ENCODE measurements at regions not wholly inside any gene's neighbourhood (a gene's known extent, or its start where the extent isn't known, plus 50 kb on each side); places are given as distances from the start of the nearest gene placed in this dataset.
"Not testable (repeated sequence)": the region's sequence is repeated elsewhere in the genome, so short reads cannot be mapped to it uniquely, and the experiment has no call there.

DNA sequence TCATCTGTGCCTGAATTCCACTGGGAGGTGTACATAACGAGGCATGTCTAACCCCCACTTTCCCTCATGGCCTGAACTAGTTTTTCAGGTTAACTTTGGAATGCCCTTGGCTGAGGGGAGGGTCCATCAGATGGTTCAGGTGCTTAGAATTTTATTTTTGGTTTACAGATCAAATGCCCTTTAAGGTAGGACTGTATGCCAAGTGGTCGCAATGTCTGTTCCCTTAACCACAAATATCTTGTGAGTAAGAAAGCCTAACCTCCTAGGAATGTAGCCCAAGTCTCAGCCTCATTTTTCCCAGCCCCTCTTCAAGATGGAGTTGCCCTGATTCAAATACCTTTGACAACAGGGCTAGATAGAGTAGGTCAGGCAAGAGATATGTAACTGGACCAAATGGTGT is 78.4 kb downstream of the RNASET2 start:
- DNase-seq: no peak

DNA sequence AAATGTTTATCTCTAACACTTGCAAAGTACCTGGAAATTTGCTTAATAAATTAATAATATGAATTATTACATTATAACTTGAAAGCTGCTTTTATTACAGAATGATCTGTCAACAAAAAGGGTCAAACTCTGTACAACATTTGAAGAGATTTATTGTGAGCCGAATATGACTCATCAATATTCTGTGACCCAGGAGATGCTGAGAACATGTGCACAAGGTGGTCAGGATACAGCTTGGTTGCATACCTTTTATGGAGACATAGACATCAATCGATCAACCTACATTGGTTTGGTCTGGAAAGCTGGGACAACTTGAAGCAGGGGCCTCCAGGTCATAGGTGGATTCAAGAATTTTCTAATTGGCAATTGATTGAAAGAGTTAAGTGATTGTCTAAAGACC is 79.0 kb downstream of the RNASET2 start:
- no peak for DNase-seq

DNA sequence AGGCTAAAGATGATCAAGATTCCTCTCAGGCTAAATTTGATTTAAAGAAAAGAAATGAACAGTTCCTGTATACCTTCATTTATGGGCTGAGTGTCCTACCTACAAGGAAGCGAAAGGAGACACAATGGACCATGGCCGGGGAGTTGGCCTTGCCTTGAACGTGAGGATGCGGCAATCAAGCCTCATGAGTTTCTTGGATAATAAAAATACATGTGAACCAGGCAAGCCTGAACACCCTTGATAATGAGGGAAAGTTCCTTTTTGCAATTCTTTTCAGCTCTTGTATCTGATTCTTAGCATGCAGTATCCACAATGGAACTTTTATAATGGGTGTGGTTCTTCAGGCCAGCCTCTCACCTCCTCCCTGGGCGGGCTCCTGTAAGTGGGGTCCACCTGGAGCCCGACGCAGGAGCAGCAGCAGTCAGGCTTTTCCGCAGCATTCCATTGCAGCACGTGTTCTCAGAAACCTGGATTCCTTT is 83.8 kb downstream of the RNASET2 start:
- no peak for DNase-seq

DNA sequence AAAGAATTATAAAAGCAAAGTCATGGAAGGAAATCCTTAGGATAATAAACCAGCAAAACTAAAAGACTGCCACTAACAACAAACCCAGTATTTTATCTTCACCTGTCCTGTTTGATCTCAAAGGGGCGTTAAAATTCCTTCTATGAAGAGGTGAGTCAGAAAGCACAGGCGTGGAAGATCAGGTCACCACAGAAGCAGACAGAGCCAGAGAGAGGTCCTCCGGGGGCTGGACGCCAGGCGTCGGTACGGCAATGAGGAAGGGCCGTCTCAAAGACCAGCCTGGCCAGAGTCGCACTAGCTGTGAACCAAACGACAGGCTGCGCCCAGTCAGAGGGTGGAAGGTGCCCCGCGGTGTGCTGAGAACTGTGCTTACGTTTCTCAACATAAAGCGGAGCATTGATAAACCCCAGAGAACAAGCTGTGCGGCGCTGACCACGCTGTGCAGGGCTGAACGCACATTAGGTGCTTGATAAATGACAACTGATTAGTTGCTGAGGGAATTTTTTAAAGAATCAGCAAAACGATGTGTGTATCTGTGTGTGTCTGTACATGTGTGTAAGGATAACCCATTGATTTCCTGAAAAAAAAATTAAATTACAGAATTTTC is 85.6 kb downstream of the RNASET2 start:
- no peak for DNase-seq

DNA sequence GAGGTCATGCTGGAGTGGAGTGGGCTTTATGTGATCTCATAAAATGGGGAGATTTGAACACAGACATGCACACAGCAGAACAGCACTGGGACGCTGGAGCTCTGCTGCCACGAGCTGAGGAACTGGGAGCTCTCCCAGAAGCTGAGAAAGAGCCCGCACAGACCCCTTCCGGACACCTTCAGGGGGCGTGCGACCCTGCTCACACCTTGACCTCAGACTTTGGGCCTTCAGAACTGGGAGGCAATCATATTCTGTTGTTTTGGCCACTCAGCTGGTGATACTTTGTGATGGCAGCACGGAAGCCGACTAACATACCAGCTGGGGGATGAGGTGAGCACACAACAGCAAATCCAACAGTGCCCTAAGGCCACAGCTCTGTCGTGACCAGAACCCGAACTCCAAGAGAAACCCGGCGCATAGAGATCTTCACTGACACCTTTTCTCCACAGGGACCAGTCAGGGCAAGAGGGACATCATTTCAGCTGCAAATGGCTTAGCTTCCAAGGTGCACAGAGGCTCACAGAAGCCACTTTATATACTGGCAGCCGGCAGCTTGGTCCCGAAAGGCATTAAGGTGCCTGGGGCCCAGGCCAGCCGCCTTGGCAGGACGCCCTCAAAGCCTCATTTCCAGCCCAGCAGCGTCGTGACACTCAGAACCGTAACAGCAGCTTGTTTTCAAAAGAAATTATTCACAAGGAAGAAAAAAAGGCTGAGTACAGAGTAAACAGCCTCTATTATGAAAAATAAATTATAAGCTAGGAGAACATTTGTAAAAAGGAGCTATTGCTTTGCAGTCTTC is 89.3 kb downstream of the RNASET2 start:
- DNase-seq: no peak

DNA sequence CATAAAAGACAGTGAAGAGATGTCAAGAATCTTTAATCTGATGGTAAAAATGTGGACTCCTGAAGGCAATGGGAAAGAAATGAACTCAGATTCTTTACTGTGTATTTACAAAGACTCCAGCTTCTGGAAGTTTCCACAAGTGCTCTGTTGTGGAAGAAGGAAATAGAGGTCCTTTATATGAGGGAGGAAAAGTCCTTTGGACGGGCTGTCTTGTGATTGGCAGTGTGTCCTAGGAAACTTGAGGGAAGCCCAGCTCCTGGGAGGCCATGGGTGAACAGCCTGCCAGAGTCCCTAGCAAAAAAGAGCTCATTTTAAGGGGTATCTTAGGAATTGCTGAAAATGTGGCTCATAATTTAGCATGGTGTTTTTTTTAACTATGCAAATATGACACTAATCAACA is 92.0 kb downstream of the RNASET2 start:
- DNase-seq: no peak

DNA sequence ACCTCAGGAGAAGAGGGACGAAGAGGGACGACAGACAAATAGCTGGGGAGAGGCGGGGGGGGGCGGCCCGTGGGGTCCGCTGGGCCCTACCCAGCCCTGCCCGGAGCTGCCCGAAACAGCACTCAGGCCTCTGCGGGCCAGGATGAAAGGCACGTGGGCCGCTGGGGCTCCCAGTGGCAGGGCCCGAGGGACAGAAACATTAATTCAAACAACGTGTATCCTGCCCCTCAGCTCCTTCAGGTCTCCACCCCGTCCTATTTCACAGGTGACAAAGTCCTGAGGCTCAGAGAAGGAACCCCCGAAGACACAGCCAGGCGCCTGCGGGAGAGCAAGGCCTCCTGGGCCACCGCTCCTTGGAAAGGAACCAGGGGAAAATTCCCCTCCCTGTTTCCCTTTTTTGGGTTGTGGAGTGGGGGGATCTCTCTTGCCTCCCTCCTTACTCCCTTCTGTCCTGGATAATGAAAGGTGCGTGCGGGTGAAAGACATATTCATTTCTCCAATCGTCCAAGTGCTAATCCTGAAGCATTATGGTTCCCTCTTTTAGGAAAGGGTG is 93.3 kb downstream of the RNASET2 start:
- DNase-seq: no peak

DNA sequence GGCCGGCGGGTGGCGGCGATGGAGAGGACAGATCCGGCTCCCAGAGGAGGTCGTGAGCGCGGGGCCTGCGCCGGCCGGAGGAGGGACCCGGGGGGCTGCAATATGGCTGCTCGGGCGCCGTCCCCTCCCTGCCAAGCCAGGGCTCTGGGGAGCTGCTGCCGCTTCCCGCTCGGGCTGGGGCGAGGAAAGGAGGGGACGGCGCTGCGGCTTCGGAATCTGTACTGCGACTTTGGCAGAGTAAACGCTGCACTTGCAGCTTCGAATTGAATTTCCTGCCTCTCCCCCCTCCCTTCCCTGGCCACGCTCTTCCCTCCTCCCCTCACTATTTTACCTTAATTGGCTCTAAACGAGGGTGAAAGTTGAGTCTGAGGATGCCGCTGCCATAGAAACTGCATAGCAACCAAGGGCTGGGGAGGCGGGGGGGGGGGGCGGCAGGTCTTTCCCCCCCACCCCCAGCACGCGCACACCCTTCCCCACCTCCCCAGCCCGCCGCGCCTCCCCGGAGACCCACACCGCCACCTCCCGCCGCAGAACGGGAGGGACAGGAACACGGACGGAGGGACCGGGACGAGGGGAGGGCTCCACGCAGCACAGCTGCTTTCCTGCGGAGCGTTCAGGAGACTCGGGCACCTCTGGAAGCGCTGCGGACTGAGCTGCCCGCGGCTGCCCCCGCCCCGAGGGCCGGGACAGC is 93.9 kb downstream of the RNASET2 start:
- DNase-seq: no peak

DNA sequence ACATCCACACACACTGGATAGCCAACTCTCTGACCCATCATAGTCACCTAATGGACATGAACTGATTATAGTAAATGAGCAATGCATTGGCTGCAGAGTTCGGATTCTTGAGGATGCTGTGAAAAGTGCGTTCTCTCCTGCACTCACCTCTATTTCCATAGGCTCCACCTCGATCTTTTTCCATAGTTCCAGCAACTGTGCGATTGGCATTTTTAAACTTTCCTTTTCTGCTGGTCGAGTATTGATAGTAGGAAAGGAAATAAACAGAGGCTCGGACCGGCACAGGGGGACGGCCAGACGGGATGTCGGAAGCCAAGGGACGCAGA is 94.4 kb downstream of the RNASET2 start:
- DNase-seq: no peak

DNA sequence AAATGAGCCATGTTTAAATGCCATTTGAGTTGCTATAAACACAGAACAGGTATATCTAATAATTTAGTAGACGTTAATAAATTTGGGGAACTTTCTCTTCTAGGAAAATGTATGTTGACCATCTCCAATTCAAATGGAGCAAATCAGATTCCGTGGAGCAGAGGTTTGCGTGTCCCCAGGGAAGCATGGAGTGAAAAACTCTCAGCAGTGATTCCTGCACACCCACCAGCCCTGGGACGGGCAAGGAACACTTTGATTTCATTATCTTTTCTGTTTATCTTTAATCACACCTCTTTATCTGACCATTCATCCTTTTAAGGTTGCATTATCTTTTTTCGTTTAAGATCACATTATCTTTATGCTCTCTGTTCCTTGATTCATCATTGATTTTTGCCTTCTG is 95.0 kb downstream of the RNASET2 start:
- no peak for DNase-seq

DNA sequence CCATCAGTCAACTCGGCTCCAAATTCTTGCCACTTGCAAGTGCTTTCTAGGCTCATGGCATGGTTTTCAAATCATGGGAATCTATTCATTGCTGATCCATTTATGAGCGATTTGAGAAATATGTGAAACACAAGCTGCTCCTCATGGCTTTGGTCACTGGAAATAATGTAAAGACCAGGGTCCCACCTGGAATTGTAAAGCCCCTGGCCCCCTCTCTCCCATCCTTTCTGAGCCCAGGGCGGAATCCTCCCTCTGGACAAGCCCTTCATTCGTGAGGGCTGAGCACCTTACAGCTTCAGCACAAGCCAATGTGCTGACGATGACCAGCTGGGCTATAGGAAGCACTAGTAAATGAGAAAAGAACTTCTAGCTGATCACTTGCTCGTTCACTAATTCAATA is 96.0 kb downstream of the RNASET2 start:
- DNase-seq: no peak

DNA sequence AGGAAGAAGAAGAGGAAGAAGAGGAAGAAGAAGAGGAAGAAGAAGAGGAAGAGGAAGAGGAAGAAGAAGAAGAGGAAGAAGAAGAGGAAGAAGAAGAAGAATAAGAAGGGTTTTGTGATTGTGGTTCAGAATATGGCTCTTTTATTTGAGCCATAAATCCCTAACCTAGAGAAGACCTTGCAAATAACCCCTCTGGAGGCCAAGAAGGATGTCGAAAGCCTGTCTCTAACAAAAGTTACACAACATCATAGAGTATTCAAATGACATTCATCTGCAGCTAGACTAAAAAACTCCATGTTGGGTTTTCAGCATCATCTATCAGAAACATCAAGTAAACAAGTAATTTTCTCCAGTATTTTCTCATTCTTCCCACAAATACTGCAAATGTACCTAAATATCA is 100.9 kb downstream of the RNASET2 start:
- DNase-seq: no peak

DNA sequence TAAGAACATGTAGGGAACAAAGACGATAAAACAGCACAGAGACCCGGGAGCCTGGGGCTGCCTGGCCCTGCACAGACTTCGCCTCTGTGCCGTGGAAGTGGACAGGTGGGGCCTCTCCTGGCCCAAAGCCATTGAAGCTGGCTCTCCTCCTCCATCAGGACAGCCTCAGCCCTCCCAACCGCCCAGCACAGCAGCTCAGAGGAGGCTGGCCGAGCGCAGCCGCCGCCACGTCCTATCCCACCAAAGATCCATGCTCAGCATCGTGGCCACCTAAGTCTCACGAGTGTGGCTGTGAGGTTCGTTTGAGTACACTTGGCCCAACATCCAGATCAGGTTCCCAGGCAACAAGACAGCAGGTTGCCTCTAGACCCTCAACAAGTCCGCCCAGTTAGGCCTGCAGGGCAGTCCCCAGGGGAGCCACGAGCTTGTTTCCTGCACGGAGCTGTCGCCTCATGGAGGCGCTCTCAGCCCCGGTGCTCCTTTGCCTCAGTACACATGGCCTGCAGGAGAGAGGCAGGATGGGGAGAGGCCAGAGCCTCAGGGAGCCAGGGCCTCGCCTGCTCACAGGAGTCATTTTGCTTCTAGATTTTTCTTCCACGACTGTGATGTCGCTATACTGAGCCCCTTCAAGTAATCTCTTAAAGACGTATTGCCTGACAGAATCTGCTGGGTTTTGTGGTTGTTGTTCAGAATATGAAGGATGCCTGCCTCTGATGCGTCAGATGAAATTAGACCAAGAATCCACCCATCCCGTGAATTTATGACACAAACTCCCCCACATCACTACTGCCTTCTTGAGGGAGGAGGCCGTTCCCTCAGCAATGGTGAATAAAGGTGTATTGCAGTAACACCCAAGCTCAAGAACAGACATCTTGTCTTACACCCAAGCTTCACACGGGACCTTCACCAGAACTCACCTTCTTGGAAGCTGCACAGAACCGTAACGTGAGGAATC is 102.7 kb downstream of the RNASET2 start:
- DNase-seq: no peak

DNA sequence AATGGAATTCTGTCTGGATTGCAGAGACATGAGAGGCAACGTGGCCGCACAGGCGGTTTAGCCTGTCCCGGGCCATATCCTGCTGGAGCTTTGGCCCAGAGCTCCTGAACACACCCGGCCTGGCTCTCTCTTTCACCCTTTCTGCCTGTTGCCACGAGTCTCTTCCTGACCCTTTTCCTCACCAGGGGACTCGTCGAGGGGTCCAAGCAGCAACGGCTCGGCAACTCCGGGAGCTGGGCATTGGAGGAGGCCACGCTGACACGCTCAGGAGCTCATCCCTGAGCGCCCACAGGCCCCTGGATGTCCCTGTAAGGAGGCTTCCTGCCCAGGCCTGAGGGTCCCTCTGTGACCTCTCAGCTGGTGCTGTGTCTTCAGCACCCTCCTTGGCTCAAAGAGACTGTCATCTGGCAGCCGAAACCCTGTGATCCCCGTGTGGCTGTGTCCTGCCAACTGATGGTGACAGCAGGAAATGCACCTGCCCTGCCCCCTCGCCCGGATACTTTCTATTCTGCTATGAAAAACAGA is 103.8 kb downstream of the RNASET2 start:
- DNase-seq: no peak

DNA sequence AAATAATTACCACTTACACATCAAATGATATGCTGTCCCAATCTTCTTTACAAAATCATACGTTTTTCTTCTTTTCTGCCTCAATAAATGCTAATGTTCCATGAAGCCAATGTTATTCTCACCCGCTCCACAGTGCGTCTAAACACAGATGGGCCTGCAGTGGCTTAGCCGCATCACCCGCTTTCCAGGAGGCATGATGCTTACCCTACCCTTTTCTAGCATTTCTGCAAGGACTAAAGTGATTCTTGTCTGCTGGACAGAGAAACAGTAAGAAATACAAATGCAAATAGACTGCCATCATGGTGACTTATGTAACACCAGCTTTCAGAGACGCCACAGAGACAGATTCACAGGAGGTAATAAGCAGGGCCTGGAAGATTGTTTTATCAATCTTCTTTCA is 104.4 kb downstream of the RNASET2 start:
- DNase-seq: no peak

DNA sequence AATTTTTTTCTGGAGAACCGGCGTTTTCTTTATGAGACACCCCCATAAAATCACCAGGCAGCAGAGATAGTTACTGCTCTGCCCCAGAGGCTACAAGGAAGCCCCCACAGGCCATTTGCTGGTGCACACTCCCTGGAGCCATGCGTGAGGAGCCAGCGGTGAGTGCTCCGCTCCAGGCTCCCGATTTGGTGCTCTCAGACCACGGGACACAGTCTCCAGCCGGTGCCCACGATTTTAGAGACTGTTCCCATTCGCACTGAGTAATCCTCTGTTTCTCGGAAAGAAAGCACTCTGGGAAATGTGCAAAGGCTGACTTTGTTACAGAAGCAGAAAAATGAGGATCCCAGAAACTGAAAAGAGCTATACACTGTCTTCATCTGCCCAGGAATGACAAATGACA is 104.9 kb downstream of the RNASET2 start:
- no peak for DNase-seq

DNA sequence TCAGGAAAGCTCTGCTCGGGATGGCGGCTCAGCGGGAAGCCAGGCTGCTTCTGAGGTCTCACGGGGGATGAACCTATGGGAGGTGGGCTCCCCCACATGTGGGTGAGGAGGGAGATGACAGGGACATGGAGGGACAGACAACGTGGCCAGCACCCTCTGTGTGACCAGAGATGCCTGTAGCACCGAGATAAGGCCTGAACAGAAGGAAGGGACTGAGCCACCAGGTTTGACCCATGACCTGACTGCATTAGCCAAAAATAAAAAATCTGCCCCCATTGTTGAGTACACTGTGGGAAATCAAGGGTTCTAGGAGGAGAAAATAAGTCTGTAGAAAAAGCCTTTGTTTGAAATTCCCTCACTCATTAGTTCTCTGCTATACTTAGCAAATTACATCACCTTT is 105.7 kb downstream of the RNASET2 start:
- DNase-seq: no peak

DNA sequence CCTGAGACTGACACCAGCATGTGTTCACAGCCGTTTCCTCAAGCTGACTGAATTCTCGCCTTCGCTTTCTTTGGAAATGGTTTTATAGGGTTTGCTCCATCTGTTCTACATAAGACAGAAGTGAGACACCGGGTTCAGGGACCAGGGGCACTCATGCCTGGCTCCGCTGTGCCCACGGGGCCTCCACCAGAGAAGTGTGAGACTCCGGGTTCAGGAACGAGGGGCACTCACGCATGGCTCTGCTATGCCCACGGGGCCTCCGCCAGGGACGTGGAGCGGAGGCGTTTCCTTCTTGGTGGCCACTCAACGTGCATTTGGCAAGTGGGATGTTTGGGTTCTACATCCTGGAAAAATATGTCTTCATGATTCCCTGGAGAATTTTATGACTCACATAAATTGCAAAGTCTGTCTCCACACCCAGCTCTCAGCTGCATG is 106.6 kb downstream of the RNASET2 start:
- no peak for DNase-seq

DNA sequence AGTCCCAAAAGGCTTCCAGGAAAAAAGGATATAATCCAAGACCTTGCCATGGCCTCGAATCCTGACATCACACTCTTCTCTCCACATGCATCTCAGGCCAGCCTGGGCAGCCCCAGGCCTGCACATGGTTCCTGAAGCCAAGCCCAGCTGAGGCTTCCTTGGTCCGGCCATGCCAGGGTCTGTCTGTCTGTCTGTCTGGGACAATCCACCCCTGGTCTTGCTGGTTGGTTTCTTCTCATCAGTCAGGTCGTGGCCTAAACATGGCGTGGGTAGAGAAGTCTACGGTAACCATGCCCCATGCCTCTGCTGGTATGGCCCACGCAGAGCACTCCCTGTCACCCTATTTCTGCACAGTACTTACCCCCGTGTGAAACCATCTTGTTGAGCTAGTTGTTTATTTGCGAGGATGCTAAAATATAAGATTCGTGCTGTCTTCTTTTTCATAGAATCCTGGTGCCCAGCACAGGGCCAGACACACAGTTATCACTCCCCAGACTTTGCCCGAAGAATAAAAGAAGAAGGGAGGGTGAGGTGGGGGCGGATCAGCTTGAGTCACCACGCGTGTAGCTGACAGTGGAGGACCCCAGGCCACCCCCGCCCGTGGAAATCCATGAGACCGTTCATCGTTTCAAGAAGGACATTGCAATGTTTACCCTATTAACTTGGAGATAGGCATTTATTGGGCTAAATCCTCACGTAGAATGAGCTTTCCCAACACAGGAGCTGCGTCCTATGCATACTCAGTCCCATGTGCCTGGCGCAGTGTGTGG is 107.2 kb downstream of the RNASET2 start:
- no peak for DNase-seq

DNA sequence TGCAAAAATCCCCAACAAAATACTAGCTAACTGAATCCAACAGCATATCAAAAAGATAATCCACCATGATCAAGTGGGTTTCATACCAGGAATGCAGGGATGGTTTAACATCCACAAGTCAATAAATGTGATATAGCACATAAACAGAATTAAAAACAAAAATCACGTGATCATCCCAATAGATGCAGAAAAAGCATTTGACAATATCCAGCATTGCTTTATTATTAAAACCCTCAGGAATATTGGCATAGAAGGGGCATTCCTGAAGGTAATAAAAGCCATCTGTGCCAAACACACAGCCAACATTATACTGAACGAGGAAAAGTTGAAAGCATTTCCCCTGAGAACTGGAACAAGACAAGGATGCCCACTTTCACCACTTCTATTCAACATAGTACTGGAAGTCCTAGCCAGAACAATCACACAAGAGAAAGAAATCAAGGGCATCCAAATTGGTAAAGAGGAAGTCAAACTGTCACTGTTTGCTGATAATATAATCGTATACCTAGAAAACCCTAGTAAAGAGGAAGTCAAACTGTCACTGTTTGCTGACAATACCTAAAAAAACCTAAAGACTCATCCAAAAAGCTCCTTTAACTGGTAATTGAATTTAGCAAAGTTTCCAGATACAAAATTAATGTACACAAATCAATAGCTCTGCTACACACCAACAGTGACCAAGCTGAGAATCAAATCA is 109.8 kb downstream of the RNASET2 start:
- DNase-seq: not testable (repeated sequence)

All from muscle of arm (tissue), 1 donor.